ENCODE measurements at regions not wholly inside any gene's neighbourhood (a gene's known extent, or its start where the extent isn't known, plus 50 kb on each side); places are given as distances from the start of the nearest gene placed in this dataset.

DNA sequence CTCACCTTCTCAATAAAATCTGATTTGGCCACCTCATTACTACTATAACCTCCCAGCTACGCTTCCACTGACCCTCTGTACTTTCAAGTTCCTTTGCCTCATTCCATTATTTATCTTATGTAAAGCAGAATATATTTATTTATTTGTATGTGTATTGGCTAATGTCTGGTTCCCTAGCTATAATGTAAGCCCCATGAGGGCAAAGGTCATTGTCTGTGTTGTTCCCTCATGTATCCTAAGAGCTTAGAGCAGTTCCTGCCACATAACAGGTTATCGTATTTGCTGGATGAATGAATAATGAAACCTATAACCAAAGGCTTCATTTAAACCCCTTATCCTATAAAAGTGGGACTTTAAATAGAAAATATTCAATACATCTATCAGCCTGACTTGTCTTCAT is 77.9 kb upstream of the DPT start:
- Mint-ChIP-seq H3K9me3 (no peaks in the 10 kb centered on the region), H3K36me3 (ENCODE audit: low read depth) (no peaks in the 10 kb centered on the region), H3K27me3 (ENCODE audit: insufficient read depth) (no peaks in the 10 kb centered on the region), H3K27ac (no peak overlapping the region), H3K4me1 (peaks cover 25% of the 10 kb centered on the region), H3K4me3 (no peak overlapping the region)
- Histone ChIP-seq H3K4me1 (ENCODE audit: control insufficient read depth, insufficient read depth, low read length) (peaks cover 5% of the 10 kb centered on the region), H3K9ac (ENCODE audit: extremely low read depth, low read length, poor library complexity, severe bottlenecking) (no peak overlapping the region), H3K27me3 (ENCODE audit: control insufficient read depth, insufficient read depth, low read length, poor library complexity, severe bottlenecking) (no peaks in the 10 kb centered on the region), H3K36me3 (ENCODE audit: control insufficient read depth, insufficient read depth, low read length) (no peaks in the 10 kb centered on the region), H3K9me3 (ENCODE audit: control insufficient read depth, low read length) (no peaks in the 10 kb centered on the region), H3K27ac (ENCODE audit: low read depth, low read length) (no peak overlapping the region), H3K4me3 (ENCODE audit: low read length) (no peak overlapping the region)
- no peak for DNase-seq
- TF ChIP-seq CTCF (conservative IDR thresholded peaks at IDR 0.05), result no peak
- WGBS, 2 experiments (ENCODE audit: insufficient coverage in 1 of 2, insufficient read length in 1 of 2), result 100% methylated on average over 2 of the region's 2 CpGs; no CpG with 5 or more reads in 1 of the 2 experiments

DNA sequence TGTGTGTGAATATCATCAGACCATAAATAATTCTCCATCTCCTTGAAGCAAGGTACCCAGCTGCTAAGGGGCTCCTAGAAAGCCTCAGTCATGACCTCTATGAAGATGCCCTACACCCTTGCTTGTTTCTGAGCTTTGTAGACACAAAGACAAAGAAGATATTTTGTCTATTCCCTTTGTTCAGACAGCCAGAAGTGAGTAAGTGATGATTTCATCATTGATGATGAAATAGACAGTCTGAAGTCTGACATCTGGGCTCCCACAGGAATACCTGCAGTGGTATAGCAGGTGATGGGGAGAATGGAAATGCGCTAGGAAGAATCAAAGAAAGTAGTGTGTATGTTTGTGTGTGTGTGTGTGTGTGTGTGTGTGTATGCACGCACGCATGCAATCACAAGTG is 82.2 kb upstream of the DPT start:
- H3K27ac Mint-ChIP-seq, result no peak overlapping the region
- no peak overlapping the region for H3K4me3 ChIP-seq (ENCODE audit: low read length)
- no peak overlapping the region for H3K9ac ChIP-seq (ENCODE audit: extremely low read depth, low read length, poor library complexity, severe bottlenecking)
- no peaks in the 10 kb centered on the region for H3K9me3 Mint-ChIP-seq
- DNase-seq, result no peak
- no peaks in the 10 kb centered on the region for H3K36me3 Mint-ChIP-seq (ENCODE audit: low read depth)
- no peaks in the 10 kb centered on the region for H3K27me3 ChIP-seq (ENCODE audit: control insufficient read depth, insufficient read depth, low read length, poor library complexity, severe bottlenecking)
- no peaks in the 10 kb centered on the region for H3K27me3 Mint-ChIP-seq (ENCODE audit: insufficient read depth)
- no peak for TF ChIP-seq CTCF (conservative IDR thresholded peaks at IDR 0.05)
- no peaks in the 10 kb centered on the region for H3K4me1 Mint-ChIP-seq
- no peak overlapping the region for H3K4me3 Mint-ChIP-seq
- H3K9me3 ChIP-seq (ENCODE audit: control insufficient read depth, low read length), result no peaks in the 10 kb centered on the region
- no peaks in the 10 kb centered on the region for H3K36me3 ChIP-seq (ENCODE audit: control insufficient read depth, insufficient read depth, low read length)
- no peak overlapping the region for H3K27ac ChIP-seq (ENCODE audit: low read depth, low read length)
- H3K4me1 ChIP-seq (ENCODE audit: control insufficient read depth, insufficient read depth, low read length), result no peaks in the 10 kb centered on the region
- WGBS, 2 experiments (ENCODE audit: insufficient coverage in 1 of 2, insufficient read length in 1 of 2), result 83% methylated on average over 3 of the region's 3 CpGs; no CpG with 5 or more reads in 1 of the 2 experiments

DNA sequence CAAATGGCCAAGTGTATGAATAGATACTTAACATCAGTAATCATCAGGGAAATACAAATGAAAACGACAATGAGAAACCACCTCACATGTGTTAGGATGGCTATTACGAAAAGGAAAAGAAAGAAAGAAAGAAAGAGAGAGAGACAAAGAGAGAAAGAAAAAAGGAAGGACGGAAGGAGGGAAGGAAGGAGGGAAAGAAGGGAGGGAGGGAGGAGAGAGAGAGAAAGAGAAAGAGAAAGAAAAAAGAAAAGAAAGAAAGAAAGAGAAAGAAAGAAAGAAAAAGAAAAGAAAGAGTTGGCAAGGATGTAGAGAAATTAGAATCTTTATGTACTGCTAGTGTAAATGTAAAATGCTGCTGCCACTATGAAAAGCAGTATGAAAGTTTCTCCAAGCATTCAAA is 90.7 kb upstream of the DPT start:
- whole genome bisulfite sequencing, 2 experiments (ENCODE audit: insufficient coverage in 1 of 2, insufficient read length in 1 of 2), result 91 to 95% methylated on average over 2 to 3 of the region's 3 CpGs
- Mint-ChIP-seq H3K9me3 (no peaks in the 10 kb centered on the region), H3K36me3 (ENCODE audit: low read depth) (no peaks in the 10 kb centered on the region), H3K4me3 (no peak overlapping the region), H3K4me1 (peaks cover 4% of the 10 kb centered on the region), H3K27me3 (ENCODE audit: insufficient read depth) (no peaks in the 10 kb centered on the region), H3K27ac (no peak overlapping the region)
- Histone ChIP-seq H3K4me3 (ENCODE audit: low read length) (no peak overlapping the region), H3K27ac (ENCODE audit: low read depth, low read length) (no peak overlapping the region), H3K9me3 (ENCODE audit: control insufficient read depth, low read length) (no peaks in the 10 kb centered on the region), H3K4me1 (ENCODE audit: control insufficient read depth, insufficient read depth, low read length) (no peaks in the 10 kb centered on the region), H3K27me3 (ENCODE audit: control insufficient read depth, insufficient read depth, low read length, poor library complexity, severe bottlenecking) (no peaks in the 10 kb centered on the region), H3K9ac (ENCODE audit: extremely low read depth, low read length, poor library complexity, severe bottlenecking) (no peak overlapping the region), H3K36me3 (ENCODE audit: control insufficient read depth, insufficient read depth, low read length) (no peaks in the 10 kb centered on the region)
- TF ChIP-seq CTCF (conservative IDR thresholded peaks at IDR 0.05), result no peak
- no peak for DNase-seq

Data from endodermal cell (in vitro differentiated cells).